Spleen (tissue), 7 donors: ENCODE measurements at regions not wholly inside any gene's neighbourhood (a gene's known extent, or its start where the extent isn't known, plus 50 kb on each side); places are given as distances from the start of the nearest gene placed in this dataset.

Experiments used
- CTCF ChIP-seq, 11 experiments: fragments of 200-600 bp in 7 of 11; fragments of 450-650 bp in 4 of 11; sonication (generic) in 4 of 11; IDR thresholded peaks in 8 of 11; conservative IDR thresholded peaks in 3 of 11; 1 replicate in 7 of 11; 2 replicates in 4 of 11; pipeline versions ENCODE4 v1.4.0 to v1.8.0; 2016 to 2021; ENCODE audit warnings: antibody characterized with exemption in 11 of 11, inconsistent platforms in 4 of 11, mild to moderate bottlenecking in 1 of 11
- POLR2A ChIP-seq, 3 donors: fragments of 450-650 bp; IDR thresholded peaks; one replicate each; pipeline ENCODE4 v1.5.1; 2017; ENCODE audit warnings: antibody characterized with exemption in 3 of 3, mild to moderate bottlenecking in 1 of 3
- donor health status: DM: no; HTN: no; CAD: no; lungs with moderate emphysema.
- donor health status: DM: no; HTN: no; CAD: no.
- donor health status: DM: no; HTN: no; CAD: no.

GRCh38 chr2:204272610-204273287 is 272.5 kb upstream of the PARD3B start:
- TF ChIP-seq CTCF (IDR thresholded peaks at IDR 0.05 in 8 of 11, conservative IDR thresholded peaks at IDR 0.05 in 3 of 11) (no peak), POLR2A (IDR thresholded peaks at IDR 0.05) (no peak)
